Suppressor macrophage treated with lipopolysaccharide for 4 hours (primary cell): ENCODE measurements at regions not wholly inside any gene's neighbourhood (a gene's known extent, or its start where the extent isn't known, plus 50 kb on each side); places are given as distances from the start of the nearest gene placed in this dataset.

Experiments
- DNase-seq: peaks from one replicate; pipeline ENCODE4 v3.0.0-alpha.2; 2020

- no peak for DNase-seq
Measured at GRCh38 chr1:91092503-91092902, 70.7 kb upstream of the ZNF644 start.

GRCh38 chr1:91091812-91092211 lies 70.0 kb upstream of the ZNF644 start:
- no peak for DNase-seq

- DNase-seq: peak; percentile 48
Measured at GRCh38 chr1:91080650-91081049, 58.8 kb upstream of the ZNF644 start.

DNA sequence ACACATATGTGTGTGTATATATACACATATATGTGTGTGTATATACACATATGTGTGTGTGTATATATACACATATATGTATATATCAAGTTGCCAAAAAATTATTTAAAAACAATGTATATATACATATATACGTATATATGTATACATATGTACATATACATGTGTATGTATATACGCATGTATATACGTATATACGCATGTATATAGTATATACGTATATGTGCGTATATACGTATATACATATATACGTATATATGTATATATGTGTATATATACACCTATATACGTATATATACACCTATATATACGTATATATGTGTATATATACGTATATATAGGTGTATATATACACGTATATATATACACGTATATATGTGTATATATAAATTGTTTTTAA lies 57.0 kb upstream of the ZNF644 start:
- no peak for DNase-seq

DNA sequence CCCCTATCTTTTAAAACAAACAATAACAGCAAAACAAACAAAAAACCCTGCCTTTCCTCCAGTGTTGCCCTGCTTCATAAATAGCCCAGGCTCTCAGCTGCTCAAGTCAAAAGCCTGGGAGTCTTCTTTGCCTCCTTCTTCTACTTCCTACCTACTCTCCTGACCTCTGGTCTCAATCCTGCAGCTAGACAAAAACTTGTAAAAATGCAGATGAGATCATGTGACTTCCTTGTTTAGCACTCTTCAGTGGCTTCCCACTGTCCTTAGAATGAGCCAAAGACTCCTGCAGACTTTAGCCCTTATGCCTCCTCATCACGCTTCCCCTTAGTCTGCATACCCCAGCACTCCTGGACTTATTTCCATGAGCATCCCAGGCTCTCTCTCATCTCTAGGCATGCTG lies 55.0 kb upstream of the ZNF644 start:
- no peak for DNase-seq

DNA sequence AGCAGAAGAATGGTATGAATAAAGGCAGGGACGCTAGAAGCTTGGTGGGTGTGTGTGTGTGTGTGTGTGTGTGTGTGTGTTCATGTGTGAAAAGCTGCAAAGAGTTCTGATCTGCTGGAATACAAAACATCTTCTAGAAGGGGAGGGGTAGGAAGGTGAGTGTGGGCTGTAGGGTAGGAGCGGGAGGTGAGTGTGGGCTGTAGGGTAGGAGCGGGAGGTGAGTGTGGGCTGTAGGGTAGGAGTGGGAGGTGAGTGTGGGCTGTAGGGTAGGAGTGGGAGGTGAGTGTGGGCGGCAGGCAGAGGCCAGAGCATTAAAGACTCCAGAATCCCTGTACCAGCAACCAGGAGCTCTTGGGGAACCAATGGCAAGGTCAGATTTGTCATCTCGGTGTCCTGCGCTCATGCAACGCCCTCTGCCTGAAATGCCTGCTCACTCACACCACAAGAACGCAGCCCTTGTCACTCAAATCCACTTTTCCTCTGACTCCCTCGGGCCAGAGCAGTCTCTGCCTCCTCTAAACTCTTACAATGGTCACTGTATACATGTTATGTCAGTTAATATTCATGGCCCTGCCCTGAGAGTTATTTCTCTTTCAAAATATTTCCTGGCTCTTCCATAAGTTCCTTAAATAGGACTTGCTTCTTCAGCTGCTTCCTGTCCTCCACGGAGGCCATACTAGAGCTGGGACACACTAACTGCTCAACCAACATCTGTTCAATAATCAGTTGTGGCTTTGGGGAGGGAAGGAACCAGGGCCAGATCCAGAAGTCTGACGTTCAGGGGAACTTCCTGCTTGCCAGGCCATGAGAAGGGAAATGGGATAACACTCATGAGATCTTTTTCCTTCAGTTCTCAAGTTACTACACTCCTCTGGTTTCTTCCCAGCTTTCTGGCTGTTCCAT lies 53.6 kb upstream of the ZNF644 start:
- no peak for DNase-seq

DNA sequence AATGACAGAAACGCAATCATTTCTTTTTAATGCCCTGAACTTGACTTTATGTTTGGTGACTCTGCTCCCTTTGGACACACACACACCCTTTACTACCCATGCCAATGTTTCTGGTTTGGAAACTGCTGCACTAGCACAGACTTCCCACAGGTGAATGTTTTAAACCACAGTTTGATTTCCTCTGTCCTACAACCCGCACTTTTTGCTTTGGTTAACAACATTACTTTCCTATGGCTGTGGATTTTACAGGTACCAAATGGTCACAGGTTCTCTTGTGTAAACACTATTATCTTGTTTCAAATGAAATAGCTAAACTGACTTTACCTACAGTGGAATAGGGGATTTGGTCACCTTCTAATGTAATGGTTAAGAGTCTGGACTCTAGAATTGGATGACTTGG lies 51.5 kb upstream of the ZNF644 start:
- no peak for DNase-seq

- DNase-seq: no peak
Measured at GRCh38 chr1:91071838-91072237, 50.0 kb upstream of the ZNF644 start.
